GM12892 (cell line): ENCODE measurements at regions not wholly inside any gene's neighbourhood (a gene's known extent, or its start where the extent isn't known, plus 50 kb on each side); places are given as distances from the start of the nearest gene placed in this dataset.

Experiments used
- POLR2A ChIP-seq: IDR thresholded peaks from 2 replicates; pipeline ENCODE4 v1.6.1; 2011; ENCODE audit warnings: low read depth, low read length, control low read depth
- POLR2AphosphoS5 ChIP-seq: IDR thresholded peaks from 2 replicates; pipeline ENCODE4 v1.6.1; 2011; ENCODE audit warnings: low read depth, low read length, control low read depth
- TAF1 ChIP-seq: IDR thresholded peaks from 2 replicates; pipeline ENCODE4 v1.6.1; 2011; ENCODE audit warnings: low read depth, mild to moderate bottlenecking, control low read depth, low read length, borderline replicate concordance

DNA sequence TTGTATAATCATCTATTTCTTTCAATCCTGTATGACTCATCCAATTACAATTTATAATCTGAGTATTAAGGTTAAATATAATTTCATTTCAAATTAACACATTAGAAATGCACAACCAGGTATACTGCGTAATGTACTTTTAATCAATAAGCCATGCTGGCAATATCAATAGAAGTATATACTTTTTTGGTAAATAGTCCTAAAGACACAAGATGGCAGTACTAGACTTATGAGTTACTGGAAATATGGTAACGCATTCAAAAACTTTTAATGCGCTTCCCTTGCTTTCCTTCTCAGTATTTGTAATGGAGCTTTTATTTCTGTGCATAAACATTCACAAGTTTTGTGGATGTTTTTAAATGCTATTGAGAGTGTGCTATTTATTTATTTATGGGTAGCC is 1162.0 kb upstream of the TMPRSS15 start:
- TF ChIP-seq POLR2A (no peak), POLR2AphosphoS5 (no peak), TAF1 (no peak)
